H9 (cell line): ENCODE measurements at regions not wholly inside any gene's neighbourhood (a gene's known extent, or its start where the extent isn't known, plus 50 kb on each side); places are given as distances from the start of the nearest gene placed in this dataset.

ENCODE experiments used
- DNase-seq: peaks from one replicate; pipeline ENCODE4 v3.0.0-alpha.2; 2017
- H2AFZ ChIP-seq: one replicate; pipeline ENCODE4 v1.6.1; 2013; ENCODE audit warnings: mild to moderate bottlenecking, low read length, control low read depth, moderate library complexity
- H2AK5ac ChIP-seq: 2 replicates; pipeline ENCODE4 v1.6.1; 2013; ENCODE audit warnings: low read length, control low read depth, mixed read lengths; ENCODE audit not compliant: insufficient read length
- H2BK120ac ChIP-seq: one replicate; pipeline ENCODE4 v1.6.1; 2013; ENCODE audit warnings: low read depth, mild to moderate bottlenecking, low read length, control low read depth, inconsistent platforms; ENCODE audit not compliant: poor library complexity, severe bottlenecking
- H2BK12ac ChIP-seq: 2 replicates; pipeline ENCODE4 v1.6.1; 2013; ENCODE audit warnings: low read length, control low read depth, mixed read lengths, low read depth; ENCODE audit not compliant: insufficient read length
- H2BK15ac ChIP-seq: 2 replicates; pipeline ENCODE4 v1.6.1; 2013; ENCODE audit warnings: low read depth, low read length, control low read depth
- H2BK20ac ChIP-seq: one replicate; pipeline ENCODE4 v1.6.1; 2013; ENCODE audit warnings: low read depth, mild to moderate bottlenecking, low read length, control low read depth, inconsistent platforms; ENCODE audit not compliant: poor library complexity, severe bottlenecking
- H2BK5ac ChIP-seq: 2 replicates; pipeline ENCODE4 v1.6.1; 2013; ENCODE audit warnings: low read length, control low read depth, mixed read lengths; ENCODE audit not compliant: insufficient read length
- H3K14ac ChIP-seq: 2 replicates; pipeline ENCODE4 v1.6.1; 2013; ENCODE audit warnings: low read length, control low read depth; ENCODE audit not compliant: insufficient read depth
- H3K18ac ChIP-seq: 2 replicates; pipeline ENCODE4 v1.6.1; 2013; ENCODE audit warnings: low read depth, mild to moderate bottlenecking, mixed read lengths, low read length, control low read depth; ENCODE audit not compliant: insufficient read length
- H3K23ac ChIP-seq: 2 replicates; pipeline ENCODE4 v1.6.1; 2013; ENCODE audit warnings: low read length, control low read depth, mixed read lengths, low read depth; ENCODE audit not compliant: insufficient read length
- H3K23me2 ChIP-seq: 2 replicates; pipeline ENCODE4 v1.6.1; 2013; ENCODE audit warnings: low read depth, mild to moderate bottlenecking, mixed read lengths, low read length, control low read depth; ENCODE audit not compliant: insufficient read length, poor library complexity, severe bottlenecking
- H3K27ac ChIP-seq: 2 replicates; pipeline ENCODE4 v1.5.1; 2013; ENCODE audit warnings: low read length, control low read depth, mixed read lengths, low read depth; ENCODE audit not compliant: insufficient read length
- H3K27me3 ChIP-seq: 2 replicates; pipeline ENCODE4 v1.6.1; 2013; ENCODE audit warnings: low read length, control low read depth, inconsistent platforms; ENCODE audit not compliant: insufficient read depth
- H3K4ac ChIP-seq: 2 replicates; pipeline ENCODE4 v1.6.1; 2013; ENCODE audit warnings: low read depth, mild to moderate bottlenecking, control low read depth, inconsistent platforms, low read length, moderate library complexity
- H3K4me1 ChIP-seq: 2 replicates; pipeline ENCODE4 v1.6.1; 2013; ENCODE audit warnings: low read length, control low read depth, inconsistent platforms; ENCODE audit not compliant: insufficient read depth
- H3K4me2 ChIP-seq: 2 replicates; pipeline ENCODE4 v1.6.1; 2013; ENCODE audit warnings: low read length, control low read depth, mixed read lengths; ENCODE audit not compliant: insufficient read length, insufficient read depth
- H3K56ac ChIP-seq: 2 replicates; pipeline ENCODE4 v1.6.1; 2013; ENCODE audit warnings: low read depth, mild to moderate bottlenecking, mixed read lengths, low read length, control low read depth; ENCODE audit not compliant: insufficient read length
- H3K79me1 ChIP-seq: 2 replicates; pipeline ENCODE4 v1.6.1; 2013; ENCODE audit warnings: low read depth, mild to moderate bottlenecking, moderate library complexity, low read length, control low read depth, inconsistent platforms; ENCODE audit not compliant: insufficient read depth, poor library complexity, severe bottlenecking
- H3K79me2 ChIP-seq: 2 replicates; pipeline ENCODE4 v1.6.1; 2013; ENCODE audit warnings: low read length, control low read depth, inconsistent platforms; ENCODE audit not compliant: insufficient read depth
- H3K9ac ChIP-seq: 2 replicates; pipeline ENCODE4 v1.6.1; 2013; ENCODE audit warnings: low read length, control low read depth, mixed read lengths; ENCODE audit not compliant: insufficient read length; ENCODE audit errors: extremely low read depth
- H3K9me3 ChIP-seq: one replicate; pipeline ENCODE4 v1.6.1; 2013; ENCODE audit warnings: low read depth, low read length, inconsistent platforms; ENCODE audit not compliant: control insufficient read depth
- H3T11ph ChIP-seq: one replicate; pipeline ENCODE4 v1.6.1; 2013; ENCODE audit warnings: mild to moderate bottlenecking, low read length, control low read depth, inconsistent platforms
- H4K20me1 ChIP-seq: one replicate; pipeline ENCODE4 v1.6.1; 2013; ENCODE audit not compliant: control insufficient read depth, insufficient read length, insufficient read depth
- H4K5ac ChIP-seq: 2 replicates; pipeline ENCODE4 v1.6.1; 2013; ENCODE audit warnings: low read depth, mild to moderate bottlenecking, mixed read lengths, low read length, control low read depth; ENCODE audit not compliant: insufficient read length
- H4K8ac ChIP-seq: replicated peaks from 2 replicates; pipeline ENCODE4 v1.6.1; 2013; ENCODE audit warnings: low read length, control low read depth, mixed read lengths, low read depth; ENCODE audit not compliant: insufficient read length
- H4K91ac ChIP-seq: 2 replicates; pipeline ENCODE4 v1.6.1; 2013; ENCODE audit warnings: low read depth, mild to moderate bottlenecking, moderate library complexity, mixed read lengths, low read length, control low read depth; ENCODE audit not compliant: insufficient read length
- H3K27ac Mint-ChIP-seq, 3 experiments: 2 replicates in 2 of 3; 3 replicates in 1 of 3; pipeline ENCODE4 v1.8.0; 2020 to 2021; ENCODE audit warnings: mixed read lengths in 3 of 3, mild to moderate bottlenecking in 1 of 3, moderate library complexity in 1 of 3
- H3K27me3 Mint-ChIP-seq: 2 replicates; pipeline ENCODE4 v1.8.0; 2021; ENCODE audit warnings: low read depth, mild to moderate bottlenecking, moderate library complexity, mixed read lengths
- H3K36me3 Mint-ChIP-seq, 3 experiments: 2 replicates in 2 of 3; 3 replicates in 1 of 3; pipeline ENCODE4 v1.8.0; 2020 to 2021; ENCODE audit warnings: low read depth in 3 of 3, mixed read lengths in 3 of 3; ENCODE audit not compliant: insufficient read depth in 1 of 3
- H3K4me1 Mint-ChIP-seq, 2 experiments: 2 replicates each; pipeline ENCODE4 v1.8.0; 2020; ENCODE audit warnings: mixed read lengths in 2 of 2
- H3K4me3 Mint-ChIP-seq, 2 experiments: 2 replicates in 1 of 2; 3 replicates in 1 of 2; pipeline ENCODE4 v1.8.0; 2020 to 2021; ENCODE audit warnings: mild to moderate bottlenecking in 2 of 2, mixed read lengths in 2 of 2, moderate library complexity in 1 of 2
- H3K9me3 Mint-ChIP-seq, 2 experiments: 2 replicates in 1 of 2; 3 replicates in 1 of 2; pipeline ENCODE4 v1.8.0; 2020; ENCODE audit warnings: mild to moderate bottlenecking in 2 of 2, mixed read lengths in 2 of 2, moderate library complexity in 1 of 2
- WGBS: extraction: QIAGEN DNeasy Blood & Tissue Kit; methylation state at CpG from one replicate; pipeline ENCODE4 v1.1.7; 2013; ENCODE audit warnings: missing lambda C conversion rate, low lambda C conversion rate, mixed read lengths; ENCODE audit not compliant: insufficient read length; ENCODE audit errors: extremely low coverage; 5-methylcytosine and 5-hydroxymethylcytosine counted together
- TF ChIP-seq, protein P1 (sequence below): fragments of 200-600 bp; sonication (generic); conservative IDR thresholded peaks from 3 replicates; pipeline ENCODE4 v1.8.0; 2021; ENCODE audit warnings: antibody characterized with exemption, mild to moderate bottlenecking

DNA sequence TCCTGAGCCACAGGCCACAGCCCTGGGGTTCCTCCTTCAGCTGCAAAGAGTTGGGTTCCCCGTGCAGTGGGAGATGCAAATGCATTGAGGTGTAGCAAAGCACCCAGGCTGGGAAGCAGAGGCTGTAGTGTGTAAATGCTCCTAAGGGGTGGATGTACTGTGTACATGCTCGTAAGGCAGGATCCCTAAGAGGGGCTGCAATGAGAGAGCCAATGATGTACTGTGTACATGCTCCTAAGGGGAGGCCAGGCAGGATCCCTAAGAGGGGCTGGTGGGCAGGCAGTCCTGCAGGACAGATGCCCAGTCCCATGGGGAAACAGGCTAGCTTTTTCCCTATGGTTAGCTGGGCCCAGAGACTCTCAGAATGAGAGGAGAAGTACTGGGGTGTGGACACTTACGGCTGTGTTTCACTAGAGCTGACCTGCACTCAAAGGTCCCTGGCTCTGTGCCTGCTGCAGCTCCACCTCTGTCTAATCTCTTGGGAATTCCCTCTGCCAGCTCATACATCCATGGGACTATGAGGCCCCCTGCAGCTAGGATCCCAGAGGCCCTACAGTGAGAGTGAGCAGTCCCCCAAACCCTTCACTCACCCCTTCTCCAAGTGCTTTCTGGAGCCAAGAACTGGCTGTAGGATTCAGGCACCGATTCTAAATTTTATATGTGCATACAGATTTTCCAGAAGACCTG lies 261.9 kb upstream of the LUZP2 start:
- Histone ChIP-seq H3K27me3 (no peaks in the 10 kb centered on the region), H3K9ac (no peak overlapping the region), H3K4ac (no peak overlapping the region), H3K79me2 (no peaks in the 10 kb centered on the region), H3K9me3 (no peaks in the 10 kb centered on the region), H3K14ac (no peak overlapping the region), H4K20me1 (no peaks in the 10 kb centered on the region), H4K5ac (no peak overlapping the region), H3K79me1 (no peaks in the 10 kb centered on the region), H3T11ph (no peak overlapping the region), H2BK15ac (no peak overlapping the region), H4K8ac (no peak overlapping the region), H3K56ac (no peak overlapping the region), H3K18ac (no peak overlapping the region), H4K91ac (no peak overlapping the region), H3K23ac (no peak overlapping the region), H2AK5ac (no peak overlapping the region), H3K27ac (no peak overlapping the region), H2BK5ac (no peak overlapping the region), H2BK120ac (no peak overlapping the region), H3K23me2 (no peaks in the 10 kb centered on the region), H2AFZ (no peak overlapping the region), H2BK12ac (no peak overlapping the region), H3K4me2 (no peak overlapping the region), H2BK20ac (no peak overlapping the region), H3K4me1 (no peaks in the 10 kb centered on the region)
- DNase-seq, result no peak
- Mint-ChIP-seq H3K36me3 (no peaks in the 10 kb centered on the region), H3K4me1 (no peaks in the 10 kb centered on the region), H3K4me3 (no peak overlapping the region), H3K27ac (no peak overlapping the region; a peak in 1 of 7 replicates), H3K27me3 (no peaks in the 10 kb centered on the region), H3K9me3 (no peaks in the 10 kb centered on the region)
- WGBS, result no CpG with 5 or more reads among the region's 4 CpGs
- TF ChIP-seq, protein P1, sequence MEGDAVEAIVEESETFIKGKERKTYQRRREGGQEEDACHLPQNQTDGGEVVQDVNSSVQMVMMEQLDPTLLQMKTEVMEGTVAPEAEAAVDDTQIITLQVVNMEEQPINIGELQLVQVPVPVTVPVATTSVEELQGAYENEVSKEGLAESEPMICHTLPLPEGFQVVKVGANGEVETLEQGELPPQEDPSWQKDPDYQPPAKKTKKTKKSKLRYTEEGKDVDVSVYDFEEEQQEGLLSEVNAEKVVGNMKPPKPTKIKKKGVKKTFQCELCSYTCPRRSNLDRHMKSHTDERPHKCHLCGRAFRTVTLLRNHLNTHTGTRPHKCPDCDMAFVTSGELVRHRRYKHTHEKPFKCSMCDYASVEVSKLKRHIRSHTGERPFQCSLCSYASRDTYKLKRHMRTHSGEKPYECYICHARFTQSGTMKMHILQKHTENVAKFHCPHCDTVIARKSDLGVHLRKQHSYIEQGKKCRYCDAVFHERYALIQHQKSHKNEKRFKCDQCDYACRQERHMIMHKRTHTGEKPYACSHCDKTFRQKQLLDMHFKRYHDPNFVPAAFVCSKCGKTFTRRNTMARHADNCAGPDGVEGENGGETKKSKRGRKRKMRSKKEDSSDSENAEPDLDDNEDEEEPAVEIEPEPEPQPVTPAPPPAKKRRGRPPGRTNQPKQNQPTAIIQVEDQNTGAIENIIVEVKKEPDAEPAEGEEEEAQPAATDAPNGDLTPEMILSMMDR, result no peak
